IMR-90 (cell line): ENCODE measurements at regions not wholly inside any gene's neighbourhood (a gene's known extent, or its start where the extent isn't known, plus 50 kb on each side); places are given as distances from the start of the nearest gene placed in this dataset.
"Not testable (repeated sequence)": the region's sequence is repeated elsewhere in the genome, so short reads cannot be mapped to it uniquely, and the experiment has no call there.

Source experiments
- ATAC-seq: fragments of 200-7000 bp; cut with Tn5 transposase; 2 replicates; pipeline ENCODE4 v1.9.1; 2020; ENCODE audit warnings: low read depth, mild to moderate bottlenecking, moderate library complexity
- BruUV-seq: library from RNA; stranded (reverse); fragments of 400-500 nt; replicated peaks from 2 replicates; lab custom pipeline; 2021; lab: Mats Ljungman, UMichigan
- CTCF ChIA-PET: fragments of 300-600 bp; formaldehyde crosslinking; extraction: SDS; loops from one replicate; lab custom pipeline; 2021; ENCODE audit warnings: antibody characterized with exemption; lab: Yijun Ruan, JAX
- POLR2A ChIA-PET: fragments of 300-600 bp; sonication (Branson Sonifier 250); formaldehyde crosslinking; loops from one replicate; lab custom pipeline; 2022; ENCODE audit warnings: antibody characterized with exemption; ENCODE audit not compliant: unreplicated experiment; lab: Charles Lee
- DNase-seq: peaks from one replicate; pipeline ENCODE4 v3.0.0; 2013
- H2AFZ ChIP-seq: replicated peaks from 2 replicates; pipeline ENCODE3; 2013; ENCODE audit warnings: low read length, mild to moderate bottlenecking; ENCODE audit not compliant: poor library complexity
- H2AK5ac ChIP-seq: 2 replicates; pipeline ENCODE4 v1.6.1; 2013; ENCODE audit warnings: low read depth, low read length, inconsistent platforms
- H2AK9ac ChIP-seq: replicated peaks from 2 replicates; pipeline ENCODE3; 2013; ENCODE audit warnings: mild to moderate bottlenecking, low read depth, low read length, moderate library complexity; ENCODE audit not compliant: poor library complexity
- H2BK120ac ChIP-seq: 2 replicates; pipeline ENCODE4 v1.6.1; 2013; ENCODE audit warnings: low read depth, low read length, inconsistent platforms
- H2BK15ac ChIP-seq: 3 replicates; pipeline ENCODE4 v1.6.1; 2013; ENCODE audit warnings: low read depth, low read length, inconsistent platforms
- H2BK20ac ChIP-seq: 2 replicates; pipeline ENCODE4 v1.6.1; 2013; ENCODE audit warnings: low read depth, mild to moderate bottlenecking, inconsistent platforms, low read length, moderate library complexity
- H2BK5ac ChIP-seq: 2 replicates; pipeline ENCODE4 v1.6.1; 2013; ENCODE audit warnings: mild to moderate bottlenecking, low read depth, low read length, inconsistent platforms; ENCODE audit not compliant: poor library complexity, severe bottlenecking
- H3K14ac ChIP-seq: replicated peaks from 2 replicates; pipeline ENCODE4 v1.6.1; 2013; ENCODE audit warnings: low read depth, low read length, inconsistent platforms
- H3K18ac ChIP-seq: 2 replicates; pipeline ENCODE4 v1.6.1; 2013; ENCODE audit warnings: low read depth, low read length, control low read depth
- H3K23ac ChIP-seq: 2 replicates; pipeline ENCODE4 v1.6.1; 2013; ENCODE audit warnings: low read depth, low read length, inconsistent platforms
- H3K27ac ChIP-seq: 2 replicates; pipeline ENCODE4 v1.5.1; 2013; ENCODE audit warnings: mild to moderate bottlenecking, control low read depth, low read length; ENCODE audit not compliant: insufficient read depth
- H3K27me3 ChIP-seq: 2 replicates; pipeline ENCODE4 v1.6.1; 2013; ENCODE audit warnings: low read length; ENCODE audit not compliant: control insufficient read depth, insufficient read depth
- H3K36me3 ChIP-seq: 2 replicates; pipeline ENCODE4 v1.6.1; 2013; ENCODE audit warnings: low read length, mixed read lengths; ENCODE audit not compliant: control insufficient read depth, insufficient read depth
- H3K4ac ChIP-seq: 2 replicates; pipeline ENCODE4 v1.6.1; 2013; ENCODE audit warnings: low read depth, low read length, inconsistent platforms
- H3K4me1 ChIP-seq: 2 replicates; pipeline ENCODE4 v1.6.1; 2013; ENCODE audit warnings: low read length, mixed read lengths; ENCODE audit not compliant: control insufficient read depth, insufficient read depth
- H3K4me2 ChIP-seq: 2 replicates; pipeline ENCODE4 v1.6.1; 2013; ENCODE audit warnings: low read depth, mild to moderate bottlenecking, control low read depth, low read length, moderate library complexity
- H3K4me3 ChIP-seq: 2 replicates; pipeline ENCODE4 v1.5.1; 2013; ENCODE audit warnings: low read depth, mild to moderate bottlenecking, control low read depth, low read length, moderate library complexity; ENCODE audit not compliant: insufficient read depth
- H3K56ac ChIP-seq: 2 replicates; pipeline ENCODE4 v1.6.1; 2013; ENCODE audit warnings: low read length, inconsistent platforms; ENCODE audit not compliant: insufficient read depth; ENCODE audit errors: extremely low read depth
- H3K79me1 ChIP-seq, 2 experiments: 2 replicates each; pipeline ENCODE4 v1.6.1; 2013; ENCODE audit warnings: low read length in 2 of 2, inconsistent platforms in 1 of 2, low read depth in 1 of 2
- H3K9ac ChIP-seq: 2 replicates; pipeline ENCODE4 v1.6.1; 2013; ENCODE audit warnings: low read depth, low read length, control low read depth
- H3K9me1 ChIP-seq: 2 replicates; pipeline ENCODE4 v1.6.1; 2013; ENCODE audit warnings: low read length, inconsistent platforms; ENCODE audit not compliant: insufficient read depth
- H3K9me3 ChIP-seq: 2 replicates; pipeline ENCODE4 v1.6.1; 2013; ENCODE audit warnings: low read length; ENCODE audit not compliant: control insufficient read depth, insufficient read depth
- H4K20me1 ChIP-seq: 2 replicates; pipeline ENCODE4 v1.6.1; 2013; ENCODE audit warnings: low read length, inconsistent platforms; ENCODE audit not compliant: insufficient read depth
- H4K5ac ChIP-seq: 2 replicates; pipeline ENCODE4 v1.6.1; 2013; ENCODE audit warnings: mild to moderate bottlenecking, low read depth, low read length, control low read depth
- H4K8ac ChIP-seq, 2 experiments: 2 replicates each; pipeline ENCODE4 v1.6.1; 2013; ENCODE audit warnings: low read depth in 2 of 2, low read length in 2 of 2, control low read depth in 1 of 2, inconsistent platforms in 1 of 2
- H4K91ac ChIP-seq: 2 replicates; pipeline ENCODE4 v1.6.1; 2013; ENCODE audit warnings: low read depth, low read length, inconsistent platforms; ENCODE audit not compliant: insufficient read depth
- CHD1 ChIP-seq: IDR thresholded peaks from 2 replicates; pipeline ENCODE4 v1.6.1; 2012; ENCODE audit warnings: low read depth, low read length, improper control_type of control experiment
- MAFK ChIP-seq: IDR thresholded peaks from 2 replicates; pipeline ENCODE4 v1.6.1; 2012; ENCODE audit warnings: low read depth, low read length, improper control_type of control experiment
- MAZ ChIP-seq: IDR thresholded peaks from 2 replicates; pipeline ENCODE4 v1.6.1; 2012; ENCODE audit warnings: low read depth, mild to moderate bottlenecking, low read length, improper control_type of control experiment, moderate library complexity, borderline replicate concordance
- MXI1 ChIP-seq: IDR thresholded peaks from 2 replicates; pipeline ENCODE4 v1.6.1; 2012; ENCODE audit warnings: low read depth, mild to moderate bottlenecking, low read length, moderate library complexity, borderline replicate concordance
- RAD21 ChIP-seq: IDR thresholded peaks from 2 replicates; pipeline ENCODE4 v1.6.1; 2012; ENCODE audit warnings: low read length, improper control_type of control experiment
- RCOR1 ChIP-seq: IDR thresholded peaks from 2 replicates; pipeline ENCODE4 v1.6.1; 2012; ENCODE audit warnings: mild to moderate bottlenecking, low read length, improper control_type of control experiment; ENCODE audit not compliant: insufficient replicate concordance
- RFX5 ChIP-seq: IDR thresholded peaks from 2 replicates; pipeline ENCODE4 v1.8.0; 2012; ENCODE audit warnings: low read depth, mild to moderate bottlenecking, low read length, moderate library complexity
- WGBS, 2 experiments: methylation state at CpG; one replicate each; pipeline versions ENCODE4 v1.1.5 to v1.1.7; 2013; ENCODE audit warnings: missing lambda C conversion rate in 2 of 2; ENCODE audit not compliant: insufficient read length in 1 of 2; ENCODE audit errors: extremely low coverage in 2 of 2; 5-methylcytosine and 5-hydroxymethylcytosine counted together
- dilution Hi-C: fragments of 300-500 bp; cut with HindIII; formaldehyde crosslinking; loops from one replicate; pipeline ENCODE4 v1.14.3; 2018; ENCODE audit warnings: low sequenced_read_pairs; ENCODE audit not compliant: unreplicated experiment
- in situ Hi-C: fragments of 300-500 bp; cut with MboI; formaldehyde crosslinking; loops from 3 replicates; pipeline ENCODE4 v1.14.3; 2019; ENCODE audit warnings: low sequenced_read_pairs, inconsistent platforms, mixed read lengths
- intact Hi-C: fragments of 100-400 bp; cut with micrococcal nuclease; formaldehyde crosslinking; loops from 2 replicates; pipeline ENCODE4 v1.10.0; 2022

- Histone ChIP-seq H4K91ac (no peak overlapping the region), H3K36me3 (no peaks in the 10 kb centered on the region), H2AK5ac (no peak overlapping the region), H3K4me3 (no peak overlapping the region), H3K27me3 (no peaks in the 10 kb centered on the region), H2BK5ac (no peak overlapping the region), H3K9me1 (no peaks in the 10 kb centered on the region), H3K56ac (no peak overlapping the region), H4K5ac (no peak overlapping the region), H2AFZ (no peak overlapping the region), H2BK120ac (no peak overlapping the region), H4K20me1 (no peaks in the 10 kb centered on the region), H3K4me2 (no peak overlapping the region), H3K4me1 (no peaks in the 10 kb centered on the region), H3K14ac (no peak overlapping the region), H2AK9ac (no peak overlapping the region), H4K8ac (no peak overlapping the region), H3K18ac (no peak overlapping the region), H3K23ac (no peak overlapping the region), H3K4ac (no peak overlapping the region), H3K27ac (no peak overlapping the region), H2BK20ac (no peak overlapping the region), H3K9ac (no peak overlapping the region), H2BK15ac (no peak overlapping the region), H3K79me1 (no peaks in the 10 kb centered on the region), H3K9me3 (0 out of 2 replicates have a peak, but pooled peaks cover 4% of the 10 kb centered on the region)
- CTCF ChIA-PET, result no interaction called here
- TF ChIP-seq MAFK (no peak), RFX5 (no peak), CHD1 (no peak), RCOR1 (no peak), MXI1 (no peak), RAD21 (no peak), MAZ (no peak)
- intact Hi-C loops, result no loop called here
- dilution Hi-C loops, result no loop called here
- no CpG with 5 or more reads among the region's 1 CpG for WGBS, 2 experiments
- DNase-seq (no peak), ATAC-seq (no peak)
- POLR2A ChIA-PET, result no interaction called here
- in situ Hi-C loops, result no loop called here
- no TSS peak for BruUV-seq
Measured at GRCh38 chr5:28390341-28390740, 1352.0 kb upstream of the CDH9 start.

GRCh38 chr5:28389727-28390126, 1351.3 kb upstream of the CDH9 start:
- H3K4me1 ChIP-seq, H3K4me3 ChIP-seq, H2BK20ac ChIP-seq, H3K4ac ChIP-seq, H2AK5ac ChIP-seq, BruUV-seq, H2BK15ac ChIP-seq, H2AK9ac ChIP-seq, H3K4me2 ChIP-seq, CTCF ChIA-PET, intact Hi-C loops, H2BK5ac ChIP-seq, H3K23ac ChIP-seq, H3K14ac ChIP-seq, H3K56ac ChIP-seq, H4K8ac ChIP-seq, POLR2A ChIA-PET, H3K9me3 ChIP-seq, H4K5ac ChIP-seq, H2BK120ac ChIP-seq, H3K9ac ChIP-seq, H3K36me3 ChIP-seq, in situ Hi-C loops, dilution Hi-C loops, H3K27me3 ChIP-seq, H3K9me1 ChIP-seq, H4K20me1 ChIP-seq, DNase-seq, H2AFZ ChIP-seq, H3K18ac ChIP-seq, H4K91ac ChIP-seq, ATAC-seq, H3K27ac ChIP-seq, H3K79me1 ChIP-seq: not testable (repeated sequence)
- no CpG with 5 or more reads among the region's 3 CpGs for WGBS, 2 experiments
